Right atrium auricular region (tissue), 2 donors: ENCODE measurements at regions not wholly inside any gene's neighbourhood (a gene's known extent, or its start where the extent isn't known, plus 50 kb on each side); places are given as distances from the start of the nearest gene placed in this dataset.
"Not testable (repeated sequence)": the region's sequence is repeated elsewhere in the genome, so short reads cannot be mapped to it uniquely, and the experiment has no call there.

Experiments used
- DNase-seq: peaks from one replicate; pipeline ENCODE4 v3.0.0-alpha.2; 2019; ENCODE audit warnings: low spot score
- H3K27ac ChIP-seq, 2 donors: fragments of 200-600 bp; sonication (generic); 1 replicate in 1 of 2; 2 replicates in 1 of 2; pipeline ENCODE4 v1.5.1; 2016 to 2019
- H3K27me3 ChIP-seq, 2 donors: fragments of 200-600 bp; sonication (generic); one replicate each; pipeline versions ENCODE4 v1.5.1 to v1.6.0; 2017 to 2019
- H3K36me3 ChIP-seq: fragments of 200-600 bp; sonication (generic); one replicate; pipeline ENCODE4 v1.5.1; 2016
- H3K4me1 ChIP-seq, 2 donors: fragments of 200-600 bp; sonication (generic); one replicate each; pipeline versions ENCODE4 v1.5.1 to v1.6.0; 2017 to 2019
- H3K4me3 ChIP-seq, 2 donors: fragments of 200-600 bp; sonication (generic); 1 replicate in 1 of 2; 2 replicates in 1 of 2; pipeline ENCODE4 v1.5.1; 2017 to 2019; ENCODE audit warnings: mild to moderate bottlenecking in 1 of 2, moderate library complexity in 1 of 2
- H3K9me3 ChIP-seq, 2 donors: fragments of 200-600 bp; sonication (generic); one replicate each; pipeline ENCODE4 v1.5.1; 2019
- CTCF ChIP-seq, 2 donors: fragments of 200-600 bp; sonication (generic); IDR thresholded peaks; one replicate each; pipeline ENCODE4 v1.5.1; 2019; ENCODE audit warnings: antibody characterized with exemption in 2 of 2

- H3K27me3 ChIP-seq = no peaks in the 10 kb centered on the region
- TF ChIP-seq CTCF (IDR thresholded peaks at IDR 0.05) = no peak
- DNase-seq = no peak
- H3K36me3 ChIP-seq = no peaks in the 10 kb centered on the region
- peaks cover 0 to 12% of the 10 kb centered on the region in 2 donors for H3K9me3 ChIP-seq
- no peaks in the 10 kb centered on the region for H3K4me1 ChIP-seq
- no peak overlapping the region for H3K4me3 ChIP-seq
- H3K27ac ChIP-seq = no peak overlapping the region
Observed at GRCh38 chrX:1072637-1073377, 139.6 kb downstream of the CRLF2 start.

GRCh38 chrX:1071351-1071750, 141.1 kb downstream of the CRLF2 start:
- no peaks in the 10 kb centered on the region for H3K4me1 ChIP-seq
- DNase-seq = no peak
- H3K27me3 ChIP-seq = no peaks in the 10 kb centered on the region

GRCh38 chrX:1062351-1062750, 150.1 kb downstream of the CRLF2 start:
- Histone ChIP-seq H3K27ac (no peak overlapping the region), H3K4me3 (no peak overlapping the region), H3K36me3 (no peaks in the 10 kb centered on the region), H3K9me3 (peaks cover 0 to 27% of the 10 kb centered on the region in 2 donors), H3K27me3 (no peaks in the 10 kb centered on the region), H3K4me1 (no peaks in the 10 kb centered on the region)
- TF ChIP-seq CTCF (IDR thresholded peaks at IDR 0.05) = no peak
- DNase-seq = no peak

More at GRCh38 chrX:1071351-1071750, 141.1 kb downstream of the CRLF2 start:
- no peak overlapping the region for H3K4me3 ChIP-seq
- no peak for TF ChIP-seq CTCF (IDR thresholded peaks at IDR 0.05)
- H3K9me3 ChIP-seq = peaks cover 0 to 12% of the 10 kb centered on the region in 2 donors
- no peak overlapping the region for H3K27ac ChIP-seq
- no peaks in the 10 kb centered on the region for H3K36me3 ChIP-seq

- H3K4me1 ChIP-seq = no peaks in the 10 kb centered on the region
- no peak overlapping the region for H3K27ac ChIP-seq
- H3K27me3 ChIP-seq = no peaks in the 10 kb centered on the region
- TF ChIP-seq CTCF (IDR thresholded peaks at IDR 0.05) = no peak
- no peak for DNase-seq
- H3K4me3 ChIP-seq = no peak overlapping the region
- H3K36me3 ChIP-seq = no peaks in the 10 kb centered on the region
- peaks cover 0 to 27% of the 10 kb centered on the region in 2 donors for H3K9me3 ChIP-seq
Observed at GRCh38 chrX:1060562-1060960, 151.9 kb downstream of the CRLF2 start.

- DNase-seq = no peak
- no peaks in the 10 kb centered on the region for H3K4me1 ChIP-seq
- H3K4me3 ChIP-seq = no peak overlapping the region
- no peaks in the 10 kb centered on the region for H3K36me3 ChIP-seq
- no peak overlapping the region for H3K27ac ChIP-seq
- no peak for TF ChIP-seq CTCF (IDR thresholded peaks at IDR 0.05)
- H3K9me3 ChIP-seq = peaks cover 0 to 27% of the 10 kb centered on the region in 2 donors
- H3K27me3 ChIP-seq = no peaks in the 10 kb centered on the region
Observed at GRCh38 chrX:1059576-1060561, 152.6 kb downstream of the CRLF2 start.

- DNase-seq, H3K36me3 ChIP-seq, H3K4me3 ChIP-seq, H3K27me3 ChIP-seq, H3K27ac ChIP-seq, H3K4me1 ChIP-seq: not testable (repeated sequence)
- H3K9me3 ChIP-seq = peaks cover 0 to 31% of the 10 kb centered on the region in 2 donors
Observed at GRCh38 chrX:1053600-1053999, 158.8 kb downstream of the CRLF2 start.
